ENCODE measurements at regions not wholly inside any gene's neighbourhood (a gene's known extent, or its start where the extent isn't known, plus 50 kb on each side); places are given as distances from the start of the nearest gene placed in this dataset.

DNA sequence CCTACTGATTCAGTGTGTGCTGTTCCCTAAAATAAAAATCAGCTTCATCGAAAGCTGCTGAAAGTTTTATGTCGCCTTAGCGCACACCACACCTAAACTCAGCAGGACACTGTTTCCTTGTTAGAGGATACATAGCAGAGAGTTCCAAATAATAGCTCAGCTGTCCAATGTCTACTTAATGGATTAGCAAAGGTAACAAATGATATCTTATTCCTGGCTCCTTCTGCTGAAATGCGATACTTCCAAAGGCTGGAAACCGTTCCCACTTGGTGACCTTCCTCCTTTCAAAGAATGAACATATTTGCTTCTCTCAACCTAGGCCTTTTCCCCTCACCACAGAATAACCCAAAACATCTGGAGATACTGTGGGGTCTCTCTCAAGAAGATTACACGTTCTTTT, 189.5 kb upstream of the GMDS start:
- H3K36me3 Mint-ChIP-seq (ENCODE audit: low read depth), result no peaks in the 10 kb centered on the region
- no peak for DNase-seq (ENCODE audit: low spot score)
- intact Hi-C loops (cut with micrococcal nuclease), result no loop called here
- peaks cover 4% of the 10 kb centered on the region for H3K27me3 Mint-ChIP-seq (ENCODE audit: insufficient read depth)
- H3K27ac Mint-ChIP-seq, result no peak overlapping the region
- H3K4me3 Mint-ChIP-seq, result no peak overlapping the region
- H3K9me3 Mint-ChIP-seq, result no peaks in the 10 kb centered on the region
- H3K4me1 Mint-ChIP-seq (ENCODE audit: low read depth), result no peaks in the 10 kb centered on the region

DNA sequence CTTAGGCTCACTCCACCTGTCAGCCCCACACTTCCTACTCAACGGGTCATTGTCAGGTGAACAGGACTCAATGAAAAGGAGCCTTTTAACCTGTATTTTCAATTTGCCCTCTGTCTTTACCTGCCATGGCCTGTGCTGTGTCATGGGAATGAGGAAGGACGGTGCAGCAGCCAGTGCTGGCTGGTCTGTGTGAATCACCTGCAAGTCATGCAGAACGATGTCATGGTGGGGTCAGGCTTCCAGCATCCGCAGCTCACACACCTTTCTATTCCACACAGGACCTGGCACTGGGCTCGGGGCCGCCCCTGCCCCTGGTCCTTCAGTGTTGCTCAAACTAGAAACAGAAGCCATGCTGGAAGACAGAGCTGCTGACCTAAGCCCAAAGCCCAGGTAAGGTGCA, 188.7 kb upstream of the GMDS start:
- Mint-ChIP-seq H3K4me1 (ENCODE audit: low read depth) (no peaks in the 10 kb centered on the region), H3K9me3 (no peaks in the 10 kb centered on the region)
- intact Hi-C loops (cut with micrococcal nuclease), result no loop called here

DNA sequence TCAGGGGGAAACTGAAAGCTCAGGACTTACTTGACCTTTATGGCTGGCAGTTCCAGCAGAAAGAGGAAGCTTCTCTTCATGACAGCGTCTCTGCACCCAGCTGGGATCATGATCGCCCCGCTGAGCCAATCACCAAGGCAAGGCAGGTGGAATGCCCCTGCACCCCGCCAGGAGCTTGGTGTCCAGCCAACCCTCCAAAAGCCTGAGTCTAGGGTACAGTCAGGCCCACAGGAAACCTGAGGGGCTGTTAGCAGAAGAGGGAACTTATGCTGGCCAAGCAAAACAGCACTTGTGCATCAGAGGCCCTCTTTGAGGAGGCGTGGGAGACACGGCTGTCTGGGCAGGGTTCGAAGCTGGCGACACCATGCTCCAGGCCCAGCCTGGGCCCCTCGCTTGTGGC, 188.3 kb upstream of the GMDS start:
- no peak for DNase-seq (ENCODE audit: low spot score)
- Mint-ChIP-seq H3K27me3 (ENCODE audit: insufficient read depth) (peaks cover 4% of the 10 kb centered on the region), H3K4me1 (ENCODE audit: low read depth) (no peaks in the 10 kb centered on the region), H3K9me3 (no peaks in the 10 kb centered on the region), H3K27ac (no peak overlapping the region), H3K36me3 (ENCODE audit: low read depth) (no peaks in the 10 kb centered on the region), H3K4me3 (no peak overlapping the region)
- intact Hi-C loops (cut with micrococcal nuclease), result no loop called here

More for the DNA sequence above, 188.7 kb upstream of the GMDS start:
- Mint-ChIP-seq H3K4me3 (no peak overlapping the region), H3K27me3 (ENCODE audit: insufficient read depth) (peaks cover 4% of the 10 kb centered on the region), H3K27ac (no peak overlapping the region), H3K36me3 (ENCODE audit: low read depth) (no peaks in the 10 kb centered on the region)
- DNase-seq (ENCODE audit: low spot score), result no peak

DNA sequence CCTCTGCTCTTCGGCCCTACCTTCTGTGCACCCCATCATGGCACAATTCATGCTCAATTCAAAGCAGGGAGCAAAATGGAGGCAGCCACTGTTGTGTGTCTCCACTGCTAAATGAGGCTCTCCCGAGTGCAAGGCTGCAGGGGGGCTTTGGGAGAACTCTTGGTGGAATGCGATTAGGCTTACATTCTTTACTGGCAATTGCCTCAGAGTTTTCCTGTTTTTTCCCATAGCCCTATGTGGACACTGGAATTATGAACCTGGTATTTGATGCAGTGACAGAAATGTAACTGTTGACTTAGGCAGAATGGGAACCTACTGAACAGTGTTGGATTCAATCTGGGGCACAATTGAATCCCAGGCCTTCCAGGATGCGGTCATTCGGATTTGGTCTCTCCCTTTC, 187.9 kb upstream of the GMDS start:
- intact Hi-C loops (cut with micrococcal nuclease), result no loop called here
- Mint-ChIP-seq H3K27ac (no peak overlapping the region), H3K4me3 (no peak overlapping the region), H3K4me1 (ENCODE audit: low read depth) (no peaks in the 10 kb centered on the region), H3K27me3 (ENCODE audit: insufficient read depth) (peaks cover 4% of the 10 kb centered on the region), H3K9me3 (no peaks in the 10 kb centered on the region), H3K36me3 (ENCODE audit: low read depth) (no peaks in the 10 kb centered on the region)
- DNase-seq (ENCODE audit: low spot score), result no peak

DNA sequence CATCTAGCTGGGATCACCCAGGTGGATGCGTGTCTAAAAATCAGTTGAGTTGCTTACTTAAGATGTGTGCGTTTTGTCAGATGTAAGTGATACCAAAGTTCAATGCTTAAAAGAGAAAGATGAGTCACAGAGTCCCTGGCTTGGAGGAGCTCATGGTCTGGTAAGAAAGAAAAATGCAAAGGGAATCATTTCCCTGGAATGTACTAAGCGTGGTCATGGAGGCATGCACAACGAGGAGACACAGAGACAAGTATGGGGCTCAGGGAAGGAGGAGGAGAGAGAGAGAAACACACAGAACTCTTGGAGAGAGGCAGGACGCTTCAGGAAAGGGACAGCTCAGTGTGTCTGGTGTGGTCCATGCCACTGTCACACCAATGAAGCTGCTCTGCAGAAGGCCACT, 186.9 kb upstream of the GMDS start:
- H3K4me3 Mint-ChIP-seq, result no peak overlapping the region
- no peaks in the 10 kb centered on the region for H3K9me3 Mint-ChIP-seq
- H3K36me3 Mint-ChIP-seq (ENCODE audit: low read depth), result no peaks in the 10 kb centered on the region
- H3K27me3 Mint-ChIP-seq (ENCODE audit: insufficient read depth), result peaks cover 1% of the 10 kb centered on the region
- intact Hi-C loops (cut with micrococcal nuclease), result no loop called here
- H3K27ac Mint-ChIP-seq, result no peak overlapping the region
- H3K4me1 Mint-ChIP-seq (ENCODE audit: low read depth), result no peaks in the 10 kb centered on the region
- no peak for DNase-seq (ENCODE audit: low spot score)

DNA sequence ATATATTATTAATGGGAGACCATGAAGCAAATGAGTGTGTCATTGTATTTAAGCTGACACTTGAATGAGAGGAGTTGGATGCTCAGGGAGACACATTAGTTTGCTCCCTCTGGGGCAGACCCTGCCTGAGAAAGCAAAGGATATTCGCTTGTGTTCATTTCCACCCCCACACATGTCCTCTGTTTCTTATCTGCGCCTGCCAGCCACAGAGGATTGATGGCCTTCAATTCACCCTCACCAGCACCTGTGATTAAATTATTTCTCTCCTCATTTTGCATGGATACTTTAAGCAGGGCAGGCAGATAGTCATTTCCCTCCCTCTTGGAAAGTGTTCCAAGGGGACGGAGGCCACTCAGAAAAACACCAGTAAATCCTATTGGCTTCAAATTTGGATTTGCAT, 185.2 kb upstream of the GMDS start:
- H3K27me3 Mint-ChIP-seq (ENCODE audit: insufficient read depth), result no peaks in the 10 kb centered on the region
- no peak for DNase-seq (ENCODE audit: low spot score)
- intact Hi-C loops (cut with micrococcal nuclease), result no loop called here
- H3K4me3 Mint-ChIP-seq, result no peak overlapping the region
- no peaks in the 10 kb centered on the region for H3K36me3 Mint-ChIP-seq (ENCODE audit: low read depth)
- H3K9me3 Mint-ChIP-seq, result no peaks in the 10 kb centered on the region
- H3K27ac Mint-ChIP-seq, result no peak overlapping the region
- no peaks in the 10 kb centered on the region for H3K4me1 Mint-ChIP-seq (ENCODE audit: low read depth)

DNA sequence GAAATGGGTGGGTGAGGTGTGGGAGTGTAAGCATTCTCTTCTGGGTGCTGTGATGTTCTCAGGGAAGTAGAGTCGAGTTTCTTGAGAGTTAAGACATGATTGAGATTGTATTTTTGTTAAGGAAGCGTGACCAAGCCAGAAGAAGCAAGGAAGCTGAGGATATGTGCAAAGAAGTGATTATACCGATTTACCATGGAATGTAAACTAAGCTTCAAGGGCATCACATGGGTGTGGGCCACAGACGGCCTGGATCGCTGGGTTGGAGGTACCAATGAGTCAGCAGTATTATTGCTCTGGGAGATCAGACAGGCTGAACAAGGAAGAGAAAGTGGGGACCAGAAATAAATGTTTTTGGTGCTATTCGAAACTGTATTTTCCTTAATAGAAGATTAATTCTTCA, 184.1 kb upstream of the GMDS start:
- intact Hi-C loops (cut with micrococcal nuclease), result no loop called here
- no peak overlapping the region for H3K4me3 Mint-ChIP-seq
- no peaks in the 10 kb centered on the region for H3K4me1 Mint-ChIP-seq (ENCODE audit: low read depth)
- H3K27ac Mint-ChIP-seq, result no peak overlapping the region
- H3K27me3 Mint-ChIP-seq (ENCODE audit: insufficient read depth), result no peaks in the 10 kb centered on the region
- no peaks in the 10 kb centered on the region for H3K36me3 Mint-ChIP-seq (ENCODE audit: low read depth)
- DNase-seq (ENCODE audit: low spot score), result no peak
- H3K9me3 Mint-ChIP-seq, result no peaks in the 10 kb centered on the region

DNA sequence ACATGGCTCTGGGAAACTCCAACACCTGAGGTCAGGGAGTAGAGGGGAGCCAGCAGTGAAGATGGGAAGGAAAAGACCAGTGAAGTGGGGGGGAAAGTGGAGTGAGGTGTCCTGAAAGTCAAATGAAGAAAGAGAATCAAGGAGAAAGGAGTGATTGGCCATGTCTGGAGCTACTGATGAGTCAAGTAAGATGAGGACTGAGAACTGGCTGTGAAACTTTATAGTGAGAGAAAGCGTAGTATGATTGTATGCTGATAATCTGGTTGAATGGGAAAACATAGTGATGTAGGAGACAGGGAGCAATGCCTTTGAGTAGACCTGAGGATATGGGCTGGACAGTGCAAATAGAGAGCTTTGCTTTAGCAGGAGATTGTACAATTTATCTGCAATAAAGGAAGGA, 183.6 kb upstream of the GMDS start:
- H3K9me3 Mint-ChIP-seq, result no peaks in the 10 kb centered on the region
- H3K27me3 Mint-ChIP-seq (ENCODE audit: insufficient read depth), result no peaks in the 10 kb centered on the region
- DNase-seq (ENCODE audit: low spot score), result no peak
- no peak overlapping the region for H3K4me3 Mint-ChIP-seq
- H3K27ac Mint-ChIP-seq, result no peak overlapping the region
- H3K4me1 Mint-ChIP-seq (ENCODE audit: low read depth), result no peaks in the 10 kb centered on the region
- H3K36me3 Mint-ChIP-seq (ENCODE audit: low read depth), result no peaks in the 10 kb centered on the region
- intact Hi-C loops (cut with micrococcal nuclease), result no loop called here

DNA sequence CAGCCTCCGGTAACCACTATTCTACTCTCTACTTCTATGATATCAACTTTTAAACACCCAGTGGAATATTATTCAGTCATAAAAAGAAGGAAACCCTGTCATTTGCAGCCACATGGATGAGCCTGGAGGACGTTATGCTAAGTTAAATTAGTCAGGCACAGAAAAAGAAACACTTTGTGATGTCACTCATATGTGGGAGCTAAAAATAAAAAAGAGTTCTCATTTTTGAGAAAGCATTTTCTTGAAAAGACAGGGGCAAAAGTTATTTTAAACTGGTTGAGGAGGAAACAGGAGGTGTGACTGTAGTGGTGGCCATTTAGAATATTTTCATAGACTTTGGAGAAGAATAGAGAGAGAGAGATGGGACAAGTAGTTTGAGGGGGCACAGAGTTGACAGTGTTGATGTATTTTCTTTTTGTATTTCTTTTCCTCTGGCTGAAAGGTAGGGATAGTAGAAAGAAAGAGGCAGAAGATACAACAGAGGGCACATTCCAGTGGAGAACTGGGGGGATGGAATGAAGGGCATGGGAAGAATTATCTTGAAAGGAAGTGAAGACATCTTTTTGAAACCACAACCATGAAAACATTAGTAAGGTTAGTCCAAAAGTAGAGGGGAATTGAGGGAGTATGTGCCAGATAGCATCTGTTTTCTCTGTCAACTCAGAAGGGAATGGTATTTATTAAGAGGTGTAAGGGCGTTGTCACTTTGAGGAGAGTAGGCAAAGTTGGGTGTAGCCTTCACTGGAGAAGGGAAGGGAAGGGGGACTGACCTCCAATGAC, 181.3 kb upstream of the GMDS start:
- no peaks in the 10 kb centered on the region for H3K9me3 Mint-ChIP-seq
- H3K27me3 Mint-ChIP-seq (ENCODE audit: insufficient read depth), result no peaks in the 10 kb centered on the region
- DNase-seq (ENCODE audit: low spot score), result no peak
- intact Hi-C loops (cut with micrococcal nuclease), result no loop called here
- H3K36me3 Mint-ChIP-seq (ENCODE audit: low read depth), result no peaks in the 10 kb centered on the region
- H3K4me1 Mint-ChIP-seq (ENCODE audit: low read depth), result no peaks in the 10 kb centered on the region
- H3K27ac Mint-ChIP-seq, result no peak overlapping the region
- no peak overlapping the region for H3K4me3 Mint-ChIP-seq

DNA sequence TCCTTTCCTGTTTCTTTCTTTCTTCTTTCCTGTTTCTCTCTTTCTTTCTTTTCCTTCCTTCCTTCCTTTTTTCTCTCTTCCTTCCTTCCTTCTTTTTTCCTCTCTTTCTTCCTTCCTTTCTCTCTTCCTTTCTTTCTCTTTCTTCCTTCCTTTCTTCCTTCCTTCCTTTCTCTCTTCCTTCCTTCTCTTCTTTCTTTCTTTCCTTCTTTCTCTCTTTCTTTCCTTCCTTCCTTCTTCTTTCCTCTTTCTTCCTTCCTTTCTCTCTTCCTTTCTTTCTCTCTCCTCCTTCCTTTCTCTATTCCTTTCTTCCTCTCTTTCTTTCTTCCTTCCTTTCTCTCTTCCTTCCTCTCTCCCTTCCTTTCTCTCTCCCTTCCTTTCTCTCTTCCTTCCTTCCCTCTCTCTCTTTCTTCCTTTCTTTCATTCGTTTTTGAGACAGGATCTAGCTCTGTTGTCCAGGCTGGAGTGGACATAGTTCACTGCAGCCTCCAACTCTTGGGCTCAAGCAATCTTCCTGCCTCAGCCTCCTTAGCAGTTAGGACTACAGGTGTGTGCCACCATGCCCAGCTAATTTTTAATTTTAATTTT, 170.8 kb upstream of the GMDS start:
- no peak overlapping the region for H3K4me3 Mint-ChIP-seq
- DNase-seq (ENCODE audit: low spot score), result no peak
- intact Hi-C loops (cut with micrococcal nuclease), result no loop called here
- H3K9me3 Mint-ChIP-seq, result no peaks in the 10 kb centered on the region
- no peaks in the 10 kb centered on the region for H3K36me3 Mint-ChIP-seq (ENCODE audit: low read depth)
- no peaks in the 10 kb centered on the region for H3K27me3 Mint-ChIP-seq (ENCODE audit: insufficient read depth)
- no peak overlapping the region for H3K27ac Mint-ChIP-seq
- H3K4me1 Mint-ChIP-seq (ENCODE audit: low read depth), result no peaks in the 10 kb centered on the region

DNA sequence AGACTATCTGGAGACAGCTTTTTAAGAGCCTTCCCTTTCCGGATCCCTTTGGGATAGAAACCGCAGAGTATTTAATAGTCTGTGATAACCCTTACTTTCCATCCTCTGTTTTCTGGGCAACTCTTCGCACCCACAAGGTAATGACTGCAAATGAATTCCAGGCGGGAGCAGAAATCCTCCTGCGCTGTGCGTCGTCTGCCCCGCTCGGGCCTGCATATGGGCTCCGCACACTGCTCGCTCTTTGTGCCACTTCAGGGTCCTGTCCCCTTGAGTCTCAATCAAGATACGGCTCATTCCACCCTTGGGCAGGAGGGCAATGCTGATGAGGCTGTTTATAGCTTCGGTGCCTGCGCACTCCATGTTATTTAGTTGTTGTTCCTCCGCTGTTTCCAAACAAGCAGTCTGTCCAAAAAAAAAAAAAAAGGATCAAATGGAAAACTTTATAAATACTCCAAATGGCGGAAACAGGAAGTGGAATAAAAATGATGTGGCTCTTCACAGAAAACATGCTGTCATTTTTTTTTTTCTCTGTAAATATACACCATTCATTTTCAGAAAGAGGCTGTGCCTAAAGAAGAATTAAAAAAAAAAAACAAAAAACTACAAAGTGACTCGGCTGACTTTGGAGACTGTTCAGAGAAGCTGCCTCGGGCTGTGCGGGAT, 169.6 kb upstream of the GMDS start:
- no peaks in the 10 kb centered on the region for H3K9me3 Mint-ChIP-seq
- no peak overlapping the region for H3K27ac Mint-ChIP-seq
- H3K27me3 Mint-ChIP-seq (ENCODE audit: insufficient read depth), result no peaks in the 10 kb centered on the region
- intact Hi-C loops (cut with micrococcal nuclease), result no loop called here
- no peaks in the 10 kb centered on the region for H3K4me1 Mint-ChIP-seq (ENCODE audit: low read depth)
- no peaks in the 10 kb centered on the region for H3K36me3 Mint-ChIP-seq (ENCODE audit: low read depth)
- DNase-seq (ENCODE audit: low spot score), result no peak
- H3K4me3 Mint-ChIP-seq, result no peak overlapping the region

DNA sequence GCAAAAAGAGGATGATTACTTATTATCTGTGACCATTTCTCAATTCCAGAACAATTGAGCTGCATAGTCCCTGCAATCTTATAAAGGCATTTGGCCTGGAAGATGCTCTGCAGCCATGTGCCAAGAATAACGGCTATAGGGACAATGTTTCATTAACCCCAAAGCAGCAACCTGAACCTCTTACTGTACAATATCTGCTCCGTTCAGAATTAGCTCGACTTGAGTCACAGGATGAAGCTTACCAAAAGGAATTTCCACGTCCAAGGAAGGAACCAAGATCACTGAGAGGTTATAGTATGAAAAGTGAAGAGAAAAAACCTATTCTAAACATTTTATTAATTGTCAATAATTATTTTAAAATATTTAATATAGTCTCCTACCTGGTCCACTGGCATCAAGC, 167.3 kb upstream of the GMDS start:
- no peak overlapping the region for H3K4me3 Mint-ChIP-seq

DNA sequence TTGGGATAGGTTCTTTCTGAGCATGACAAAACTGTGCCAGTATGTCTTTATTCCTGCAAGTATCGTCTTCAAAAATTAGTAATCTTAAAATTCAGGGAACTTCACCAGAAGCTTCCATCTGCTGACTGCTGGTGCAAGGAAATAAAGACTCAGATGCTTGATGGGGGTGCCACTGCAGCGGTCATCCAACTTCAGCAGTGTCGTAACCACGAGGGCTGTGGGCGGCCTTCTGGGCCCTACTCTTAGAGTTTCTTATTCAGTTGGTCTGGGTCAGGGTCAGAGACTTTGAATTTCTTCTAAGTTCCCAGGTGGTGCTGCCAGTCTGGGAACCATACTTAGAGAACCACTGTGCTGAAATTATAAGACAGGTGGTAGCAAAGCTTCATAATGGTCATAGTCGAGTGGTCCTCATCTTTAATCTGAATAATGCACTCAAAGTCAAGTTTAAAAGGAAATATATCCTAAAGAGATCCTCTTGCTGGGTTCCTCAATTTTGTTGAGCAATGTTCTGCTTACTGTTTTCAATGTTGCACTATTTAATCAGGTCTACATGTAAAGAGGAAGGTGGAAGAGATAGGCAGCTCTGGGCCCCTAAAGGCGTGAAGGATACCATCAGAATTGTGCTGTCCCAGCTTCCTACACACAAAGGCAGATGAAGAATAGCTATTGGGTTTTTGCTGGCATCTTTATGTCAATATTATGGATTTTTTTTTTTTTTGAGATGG, 165.4 kb upstream of the GMDS start:
- no peak overlapping the region for H3K4me3 Mint-ChIP-seq
- intact Hi-C loops (cut with micrococcal nuclease), result no loop called here
- peaks cover 2% of the 10 kb centered on the region for H3K27me3 Mint-ChIP-seq (ENCODE audit: insufficient read depth)

More for the DNA sequence above, 167.3 kb upstream of the GMDS start:
- H3K4me1 Mint-ChIP-seq (ENCODE audit: low read depth), result no peaks in the 10 kb centered on the region
- no peaks in the 10 kb centered on the region for H3K9me3 Mint-ChIP-seq
- no peak overlapping the region for H3K27ac Mint-ChIP-seq
- H3K36me3 Mint-ChIP-seq (ENCODE audit: low read depth), result no peaks in the 10 kb centered on the region
- intact Hi-C loops (cut with micrococcal nuclease), result no loop called here
- H3K27me3 Mint-ChIP-seq (ENCODE audit: insufficient read depth), result no peaks in the 10 kb centered on the region
- DNase-seq (ENCODE audit: low spot score), result no peak

More for the DNA sequence above, 165.4 kb upstream of the GMDS start:
- DNase-seq (ENCODE audit: low spot score), result no peak
- Mint-ChIP-seq H3K27ac (no peak overlapping the region), H3K36me3 (ENCODE audit: low read depth) (no peaks in the 10 kb centered on the region), H3K4me1 (ENCODE audit: low read depth) (no peaks in the 10 kb centered on the region), H3K9me3 (no peaks in the 10 kb centered on the region)

All from activated T-helper 1 cell treated with anti-CD3 and anti-CD28 coated beads, Interleukin-12 subunit alpha, Interleukin-12 subunit beta, Interleukin-2, Interleukin-4 antibody, amounts not matched to agents 30 ng/mL and 10 ng/mL and 1 ng/mL, durations not matched to agents 14 hours and 24 hours and 36 hours (primary cell).